GM12873 (cell line): ENCODE measurements at regions not wholly inside any gene's neighbourhood (a gene's known extent, or its start where the extent isn't known, plus 50 kb on each side); places are given as distances from the start of the nearest gene placed in this dataset.

ENCODE experiments used
- TF ChIP-seq, protein P1 (sequence below): IDR thresholded peaks from 2 replicates; pipeline ENCODE4 v1.5.1; 2012; ENCODE audit warnings: low read depth, mild to moderate bottlenecking, moderate library complexity, low read length, control low read depth; ENCODE audit not compliant: insufficient read depth; ENCODE audit errors: missing control alignments

- TF ChIP-seq, protein P1, sequence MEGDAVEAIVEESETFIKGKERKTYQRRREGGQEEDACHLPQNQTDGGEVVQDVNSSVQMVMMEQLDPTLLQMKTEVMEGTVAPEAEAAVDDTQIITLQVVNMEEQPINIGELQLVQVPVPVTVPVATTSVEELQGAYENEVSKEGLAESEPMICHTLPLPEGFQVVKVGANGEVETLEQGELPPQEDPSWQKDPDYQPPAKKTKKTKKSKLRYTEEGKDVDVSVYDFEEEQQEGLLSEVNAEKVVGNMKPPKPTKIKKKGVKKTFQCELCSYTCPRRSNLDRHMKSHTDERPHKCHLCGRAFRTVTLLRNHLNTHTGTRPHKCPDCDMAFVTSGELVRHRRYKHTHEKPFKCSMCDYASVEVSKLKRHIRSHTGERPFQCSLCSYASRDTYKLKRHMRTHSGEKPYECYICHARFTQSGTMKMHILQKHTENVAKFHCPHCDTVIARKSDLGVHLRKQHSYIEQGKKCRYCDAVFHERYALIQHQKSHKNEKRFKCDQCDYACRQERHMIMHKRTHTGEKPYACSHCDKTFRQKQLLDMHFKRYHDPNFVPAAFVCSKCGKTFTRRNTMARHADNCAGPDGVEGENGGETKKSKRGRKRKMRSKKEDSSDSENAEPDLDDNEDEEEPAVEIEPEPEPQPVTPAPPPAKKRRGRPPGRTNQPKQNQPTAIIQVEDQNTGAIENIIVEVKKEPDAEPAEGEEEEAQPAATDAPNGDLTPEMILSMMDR: no peak
Measured at GRCh38 chr9:27765266-27766072, 192.2 kb upstream of the C9orf72 start.

GRCh38 chr9:27766073-27766835 lies 193.0 kb upstream of the C9orf72 start:
- TF ChIP-seq, protein P1: no peak

- TF ChIP-seq, protein P1: no peak
Measured at GRCh38 chr9:27768781-27769180, 195.5 kb upstream of the C9orf72 start.

- TF ChIP-seq, protein P1: no peak
Measured at GRCh38 chr9:27770541-27770940, 197.3 kb upstream of the C9orf72 start.

GRCh38 chr9:27771803-27772545 lies 198.7 kb upstream of the C9orf72 start:
- TF ChIP-seq, protein P1: no peak

- TF ChIP-seq, protein P1: no peak
Measured at GRCh38 chr9:27784847-27785713, 211.8 kb upstream of the C9orf72 start.
